ENCODE measurements at regions not wholly inside any gene's neighbourhood (a gene's known extent, or its start where the extent isn't known, plus 50 kb on each side); places are given as distances from the start of the nearest gene placed in this dataset.

DNA sequence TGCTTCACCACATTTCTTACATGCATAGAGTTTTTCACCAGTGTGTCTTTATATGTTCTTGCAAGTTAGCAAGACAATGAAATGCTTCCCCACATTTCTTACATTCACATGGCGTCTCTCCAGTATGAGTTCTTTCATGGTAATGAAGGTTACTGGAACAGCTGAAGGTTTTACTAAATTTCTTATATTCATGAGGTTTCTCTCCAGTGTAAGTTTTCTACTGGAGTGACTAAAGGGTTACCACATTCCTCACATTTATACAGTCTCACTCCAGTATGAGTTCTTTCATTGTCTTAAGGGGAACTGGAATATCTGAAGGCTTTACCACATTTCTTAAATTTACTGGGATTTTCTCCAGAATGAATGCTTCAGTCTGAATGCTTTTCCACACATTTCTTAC is 350.3 kb downstream of the MAT2B start:
- TF ChIP-seq RAD21 (IDR thresholded peaks at IDR 0.05; ENCODE audit: insufficient read depth, low read depth, low read length) = no peak
- TF ChIP-seq JUNB (IDR thresholded peaks at IDR 0.05) = no peak
- no peak for TF ChIP-seq POLR2A (IDR thresholded peaks at IDR 0.05; ENCODE audit: low read depth, low read length)
- no peak for TF ChIP-seq PRDM15 (CRISPR knock-in tag; IDR thresholded peaks at IDR 0.05)
- TF ChIP-seq HDAC6 (IDR thresholded peaks at IDR 0.05; ENCODE audit: unreplicated experiment) = no peak
- TF ChIP-seq CTCF (IDR thresholded peaks at IDR 0.05 in 2 of 3, conservative IDR thresholded peaks at IDR 0.05 in 1 of 3; ENCODE audit: control insufficient read depth in 2 of 3, extremely low read depth in 1 of 3, insufficient read depth in 1 of 3, low read depth in 3 of 3, low read length in 3 of 3) = no peak
- no peak for TF ChIP-seq ASH2L (IDR thresholded peaks at IDR 0.05; ENCODE audit: borderline replicate concordance, low read depth)
- no peak for TF ChIP-seq USF2 (IDR thresholded peaks at IDR 0.05; ENCODE audit: borderline replicate concordance, low read depth, low read length)

Measured in GM12878 (cell line).